ENCODE measurements at regions not wholly inside any gene's neighbourhood (a gene's known extent, or its start where the extent isn't known, plus 50 kb on each side); places are given as distances from the start of the nearest gene placed in this dataset.

- DNase-seq (no peak), ATAC-seq (no peak)
- TF ChIP-seq CTCF (IDR thresholded peaks at IDR 0.05) = no peak
- Histone ChIP-seq H3K4me3 (no peak overlapping the region), H3K4me1 (ENCODE audit: low read depth) (no peaks in the 10 kb centered on the region), H3K9me3 (no peaks in the 10 kb centered on the region), H3K36me3 (ENCODE audit: low read depth) (no peaks in the 10 kb centered on the region)
- intact Hi-C loops (cut with DNase I, micrococcal nuclease) = no loop called here
These were observed 176.6 kb downstream of the ZDHHC21 start for GRCh38 chr9:14516656-14517055.

DNA sequence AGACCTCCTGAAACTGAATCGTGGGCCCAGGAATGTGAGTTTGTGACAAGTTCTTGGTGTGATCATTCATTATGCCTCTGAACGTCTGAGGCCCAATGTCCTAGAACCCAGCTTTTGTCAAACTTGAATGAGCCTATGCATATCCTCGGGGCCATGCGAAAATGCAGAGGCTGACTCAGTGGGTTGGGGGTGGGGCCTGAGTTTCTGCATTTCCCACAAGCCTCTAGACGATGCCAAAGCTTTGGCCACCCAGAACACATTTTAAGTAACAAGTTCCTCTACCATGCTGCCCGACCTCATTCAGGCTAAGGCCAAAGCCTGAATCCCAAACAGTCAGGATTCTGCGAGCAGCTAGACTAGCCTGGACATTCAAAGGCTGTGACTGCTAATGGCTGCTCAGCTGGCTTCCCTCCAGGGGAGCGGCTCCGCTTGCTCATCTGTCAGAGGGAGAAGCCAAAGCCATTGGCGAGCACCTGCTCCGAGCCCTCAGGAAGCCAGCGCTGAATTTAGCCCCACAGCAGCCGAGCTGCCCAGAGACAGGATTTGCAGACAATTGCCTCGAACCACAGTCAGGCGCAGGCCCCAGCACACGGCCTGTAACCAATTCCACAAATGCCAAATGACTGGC, 177.5 kb downstream of the ZDHHC21 start:
- no peaks in the 10 kb centered on the region for H3K9me3 ChIP-seq
- no peaks in the 10 kb centered on the region for H3K36me3 ChIP-seq (ENCODE audit: low read depth)
- H3K4me1 ChIP-seq (ENCODE audit: low read depth) = no peaks in the 10 kb centered on the region
- ATAC-seq = no peak
- TF ChIP-seq CTCF (IDR thresholded peaks at IDR 0.05) = no peak
- intact Hi-C loops (cut with DNase I, micrococcal nuclease) = no loop called here
- DNase-seq = no peak
- H3K4me3 ChIP-seq = no peak overlapping the region

DNA sequence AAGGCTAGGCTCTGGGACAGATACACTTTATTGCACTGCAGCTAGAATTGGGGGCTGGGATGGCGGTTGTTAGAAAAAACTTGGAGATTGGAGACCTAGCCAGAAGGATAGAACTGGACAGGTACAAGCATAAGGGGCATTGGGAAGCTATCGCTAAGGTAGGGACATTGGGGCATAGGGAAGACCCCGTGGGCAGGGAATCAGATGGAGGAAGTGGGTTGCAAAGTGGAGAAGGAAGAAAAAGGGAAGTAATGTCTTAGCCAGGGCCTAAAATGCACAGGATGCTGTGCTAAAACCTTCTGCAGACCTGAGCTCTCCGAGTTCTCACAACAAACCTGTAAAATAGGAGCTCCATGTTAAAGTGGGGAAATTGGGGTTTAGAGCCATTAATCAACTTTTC, 178.2 kb downstream of the ZDHHC21 start:
- H3K9me3 ChIP-seq = no peaks in the 10 kb centered on the region
- intact Hi-C loops (cut with DNase I, micrococcal nuclease) = no loop called here
- TF ChIP-seq CTCF (IDR thresholded peaks at IDR 0.05) = no peak
- no peak for DNase-seq
- H3K4me3 ChIP-seq = no peak overlapping the region
- H3K4me1 ChIP-seq (ENCODE audit: low read depth) = no peaks in the 10 kb centered on the region
- ATAC-seq = no peak
- no peaks in the 10 kb centered on the region for H3K36me3 ChIP-seq (ENCODE audit: low read depth)

- no peaks in the 10 kb centered on the region for H3K9me3 ChIP-seq
- no peak for ATAC-seq
- no peak for DNase-seq
- no peak overlapping the region for H3K4me3 ChIP-seq
- no peaks in the 10 kb centered on the region for H3K36me3 ChIP-seq (ENCODE audit: low read depth)
- intact Hi-C loops (cut with DNase I, micrococcal nuclease) = no loop called here
- H3K4me1 ChIP-seq (ENCODE audit: low read depth) = no peaks in the 10 kb centered on the region
- TF ChIP-seq CTCF (IDR thresholded peaks at IDR 0.05) = no peak
These were observed 180.3 kb downstream of the ZDHHC21 start for GRCh38 chr9:14512942-14513341.

- H3K4me3 ChIP-seq = no peak overlapping the region
- H3K9me3 ChIP-seq = no peaks in the 10 kb centered on the region
- intact Hi-C loops (cut with DNase I, micrococcal nuclease) = no loop called here
- no peaks in the 10 kb centered on the region for H3K36me3 ChIP-seq (ENCODE audit: low read depth)
- DNase-seq = no peak
- TF ChIP-seq CTCF (IDR thresholded peaks at IDR 0.05) = no peak
- ATAC-seq = no peak
- H3K4me1 ChIP-seq (ENCODE audit: low read depth) = no peaks in the 10 kb centered on the region
These were observed 181.8 kb downstream of the ZDHHC21 start for GRCh38 chr9:14511452-14511851.

DNA sequence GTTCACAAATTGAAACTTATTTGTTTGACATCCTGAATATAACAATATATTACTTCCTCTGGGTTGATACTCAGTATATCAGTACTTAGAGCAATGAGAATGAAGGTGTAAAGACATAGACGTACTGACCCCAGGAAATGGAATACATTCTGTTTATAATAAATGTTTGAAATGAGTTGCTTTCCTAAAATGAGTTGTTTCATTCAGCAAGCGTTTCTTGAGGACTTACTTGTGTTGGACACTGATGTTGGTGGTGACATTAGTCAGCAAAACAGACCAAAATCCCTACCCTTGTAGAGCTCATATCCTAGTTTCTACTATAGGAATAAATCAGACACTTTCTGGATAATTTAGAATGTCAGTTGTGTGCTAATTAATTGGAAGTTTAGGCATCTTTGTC, 184.3 kb downstream of the ZDHHC21 start:
- Histone ChIP-seq H3K9me3 (no peaks in the 10 kb centered on the region), H3K36me3 (ENCODE audit: low read depth) (no peaks in the 10 kb centered on the region), H3K4me1 (ENCODE audit: low read depth) (no peaks in the 10 kb centered on the region), H3K4me3 (no peak overlapping the region)
- intact Hi-C loops (cut with DNase I, micrococcal nuclease) = no loop called here
- ATAC-seq (no peak), DNase-seq (no peak)
- no peak for TF ChIP-seq CTCF (IDR thresholded peaks at IDR 0.05)

All from mucosa of descending colon (tissue), 3 donors.